Right lobe of liver (tissue), 6 donors: ENCODE measurements at regions not wholly inside any gene's neighbourhood (a gene's known extent, or its start where the extent isn't known, plus 50 kb on each side); places are given as distances from the start of the nearest gene placed in this dataset.

Experiments used
- ATAC-seq, 4 donors: fragments of 200-7000 bp; cut with Tn5 transposase; one replicate each; pipeline ENCODE4 v1.9.1; 2020; ENCODE audit warnings: mild to moderate bottlenecking in 4 of 4, moderate library complexity in 4 of 4
- DNase-seq, 3 donors: peaks; one replicate each; pipeline ENCODE4 v3.0.0-alpha.2; 2020
- H3K27ac ChIP-seq, 3 donors: fragments of 200-600 bp; one replicate each; pipeline ENCODE4 v1.8.0; 2022
- H3K27me3 ChIP-seq, 2 donors: fragments of 200-600 bp; one replicate each; pipeline ENCODE4 v1.8.0; 2022
- H3K36me3 ChIP-seq, 4 donors: fragments of 200-600 bp; sonication (generic) in 1 of 4; one replicate each; pipeline versions ENCODE4 v1.5.1 to v1.8.0; 2017 to 2022; ENCODE audit warnings: control low read depth in 1 of 4
- H3K4me1 ChIP-seq, 4 donors: fragments of 200-600 bp; sonication (generic) in 1 of 4; one replicate each; pipeline versions ENCODE4 v1.5.1 to v1.8.0; 2017 to 2022; ENCODE audit warnings: control low read depth in 1 of 4
- H3K4me3 ChIP-seq, 3 donors: fragments of 200-600 bp; one replicate each; pipeline ENCODE4 v1.8.0; 2022
- H3K9me3 ChIP-seq, 4 donors: fragments of 200-600 bp; sonication (generic) in 1 of 4; one replicate each; pipeline versions ENCODE4 v1.5.1 to v1.8.0; 2017 to 2022; ENCODE audit warnings: control low read depth in 1 of 4
- POLR2A ChIP-seq: fragments of 450-650 bp; IDR thresholded peaks from one replicate; pipeline ENCODE4 v1.6.1; 2017; ENCODE audit warnings: antibody characterized with exemption, mild to moderate bottlenecking
- WGBS: methylation state at CpG from one replicate; pipeline ENCODE4 v1.1.6; 2018; ENCODE audit warnings: low coverage, low lambda C conversion rate; ENCODE audit not compliant: insufficient coverage; ENCODE audit errors: missing lambda C conversion rate; 5-methylcytosine and 5-hydroxymethylcytosine counted together
- intact Hi-C, 2 donors: fragments of 100-400 bp; cut with DNase I; formaldehyde crosslinking; loops; one replicate each; pipeline versions ENCODE4 v1.11.2 to v1.14.1; 2022
- TF ChIP-seq, protein P1 (sequence below), 4 donors: fragments of 200-600 bp in 3 of 4; fragments of 450-650 bp in 1 of 4; IDR thresholded peaks; one replicate each; pipeline versions ENCODE4 v1.5.1 to v1.8.0; 2016 to 2022; ENCODE audit warnings: antibody characterized with exemption in 4 of 4, mild to moderate bottlenecking in 2 of 4
- donor health status: DM: no; HTN: yes; CAD: no.
- donor health status: DM: no; HTN: no; CAD: no.
- donor health status: DM: no; HTN: no; CAD: no.
- donor health status: DM: no; HTN: yes; CAD: no.
- donor health status: DM: no; HTN: yes; CAD: no.

DNA sequence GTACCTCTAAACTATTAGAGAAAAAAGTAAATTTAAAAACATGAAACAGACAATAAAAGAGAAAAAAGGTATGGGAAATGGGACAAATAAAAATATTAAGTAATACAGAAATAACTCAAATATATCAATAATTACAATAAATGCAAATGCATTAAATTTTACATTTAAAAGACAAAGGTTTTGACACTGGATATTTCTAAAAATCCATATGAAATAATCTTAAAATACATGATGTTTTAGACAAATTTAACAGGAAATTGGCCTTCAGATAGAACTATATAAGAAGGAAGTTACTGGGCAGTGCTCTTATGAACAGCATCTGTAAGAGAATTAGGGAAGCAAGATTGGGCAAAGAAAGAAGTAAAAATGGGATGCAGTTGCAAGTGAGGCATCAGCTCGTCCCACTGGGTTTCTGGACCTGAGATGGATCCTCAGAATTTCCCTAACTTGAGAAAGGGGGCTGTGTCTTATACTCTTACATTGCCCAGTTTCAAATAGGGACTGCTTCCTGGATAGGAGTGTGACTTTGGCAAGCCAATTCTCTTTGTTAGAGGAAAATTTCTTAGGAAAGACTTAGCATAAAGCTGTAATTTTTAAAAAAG, 376.7 kb downstream of the SMOC2 start:
- no peaks in the 10 kb centered on the region for H3K4me1 ChIP-seq
- H3K27me3 ChIP-seq, result no peaks in the 10 kb centered on the region
- 11% methylated on average over 1 of the region's 1 CpG for WGBS
- DNase-seq, result no peak
- no peaks in the 10 kb centered on the region for H3K9me3 ChIP-seq
- no peak overlapping the region for H3K4me3 ChIP-seq
- H3K27ac ChIP-seq, result no peak overlapping the region
- no peak for ATAC-seq
- intact Hi-C loops, result no loop called here
- TF ChIP-seq, protein P1, sequence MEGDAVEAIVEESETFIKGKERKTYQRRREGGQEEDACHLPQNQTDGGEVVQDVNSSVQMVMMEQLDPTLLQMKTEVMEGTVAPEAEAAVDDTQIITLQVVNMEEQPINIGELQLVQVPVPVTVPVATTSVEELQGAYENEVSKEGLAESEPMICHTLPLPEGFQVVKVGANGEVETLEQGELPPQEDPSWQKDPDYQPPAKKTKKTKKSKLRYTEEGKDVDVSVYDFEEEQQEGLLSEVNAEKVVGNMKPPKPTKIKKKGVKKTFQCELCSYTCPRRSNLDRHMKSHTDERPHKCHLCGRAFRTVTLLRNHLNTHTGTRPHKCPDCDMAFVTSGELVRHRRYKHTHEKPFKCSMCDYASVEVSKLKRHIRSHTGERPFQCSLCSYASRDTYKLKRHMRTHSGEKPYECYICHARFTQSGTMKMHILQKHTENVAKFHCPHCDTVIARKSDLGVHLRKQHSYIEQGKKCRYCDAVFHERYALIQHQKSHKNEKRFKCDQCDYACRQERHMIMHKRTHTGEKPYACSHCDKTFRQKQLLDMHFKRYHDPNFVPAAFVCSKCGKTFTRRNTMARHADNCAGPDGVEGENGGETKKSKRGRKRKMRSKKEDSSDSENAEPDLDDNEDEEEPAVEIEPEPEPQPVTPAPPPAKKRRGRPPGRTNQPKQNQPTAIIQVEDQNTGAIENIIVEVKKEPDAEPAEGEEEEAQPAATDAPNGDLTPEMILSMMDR (IDR thresholded peaks at IDR 0.05), result no peak
- no peak for TF ChIP-seq POLR2A
- no peaks in the 10 kb centered on the region for H3K36me3 ChIP-seq

DNA sequence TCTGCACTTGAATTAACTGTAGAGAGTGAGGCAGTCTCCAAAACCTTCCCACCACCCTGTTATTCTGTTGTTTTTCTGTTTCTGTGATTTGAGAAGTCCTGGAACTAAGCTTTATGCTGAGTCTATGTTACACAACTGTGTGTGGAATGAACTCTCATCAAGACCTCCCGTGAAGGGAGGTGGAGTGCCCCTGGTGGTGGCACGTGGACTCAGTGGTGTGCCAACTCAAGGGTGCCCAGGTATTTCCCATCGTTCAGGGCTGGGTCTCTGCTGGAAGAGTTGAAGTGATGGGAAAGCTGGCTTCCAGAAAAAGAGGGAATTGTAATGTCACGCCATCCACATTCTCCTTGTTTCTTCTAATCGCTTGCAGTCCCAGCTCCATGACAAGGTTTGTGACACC, 374.2 kb downstream of the SMOC2 start:
- no peaks in the 10 kb centered on the region for H3K4me1 ChIP-seq
- H3K36me3 ChIP-seq, result no peaks in the 10 kb centered on the region
- ATAC-seq (peak in 1 of 4 donors; percentile 26), DNase-seq (no peak)
- no peak for TF ChIP-seq POLR2A
- TF ChIP-seq, protein P1 (IDR thresholded peaks at IDR 0.05), result peak in 2 of 4 donors; percentile 15 to 24
- H3K4me3 ChIP-seq, result no peak overlapping the region
- intact Hi-C loops, result no loop called here
- H3K27ac ChIP-seq, result no peak overlapping the region
- 36% methylated on average over 5 of the region's 5 CpGs for WGBS
- no peaks in the 10 kb centered on the region for H3K27me3 ChIP-seq
- H3K9me3 ChIP-seq, result no peaks in the 10 kb centered on the region

DNA sequence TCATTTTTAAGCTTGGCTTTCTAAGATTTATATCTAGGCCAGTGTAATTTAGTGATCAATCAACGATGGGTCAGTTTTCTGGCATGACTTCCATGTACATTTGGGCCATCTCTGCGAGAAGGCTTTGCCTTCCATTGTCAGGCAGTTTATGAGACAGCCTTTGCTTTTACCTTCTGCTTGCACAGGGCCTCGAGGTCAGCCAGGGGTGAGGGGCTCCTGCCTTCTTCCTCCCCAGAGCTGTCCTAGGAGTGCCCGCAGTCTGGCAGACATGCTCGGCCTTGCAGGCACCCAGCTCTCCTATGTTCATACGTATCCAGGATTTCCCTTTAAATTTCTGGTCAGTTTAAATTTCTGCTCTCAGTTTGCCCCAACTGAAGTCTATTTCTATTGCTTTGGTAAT, 367.2 kb downstream of the SMOC2 start:
- ATAC-seq, result no peak
- 66% methylated on average over 4 of the region's 6 CpGs for WGBS
- no peak for TF ChIP-seq POLR2A
- TF ChIP-seq, protein P1 (IDR thresholded peaks at IDR 0.05), result no peak
- DNase-seq, result no peak
- Histone ChIP-seq H3K9me3 (no peaks in the 10 kb centered on the region), H3K4me3 (no peak overlapping the region), H3K27me3 (no peaks in the 10 kb centered on the region), H3K36me3 (no peaks in the 10 kb centered on the region), H3K4me1 (no peaks in the 10 kb centered on the region), H3K27ac (no peak overlapping the region)
- intact Hi-C loops, result no loop called here

DNA sequence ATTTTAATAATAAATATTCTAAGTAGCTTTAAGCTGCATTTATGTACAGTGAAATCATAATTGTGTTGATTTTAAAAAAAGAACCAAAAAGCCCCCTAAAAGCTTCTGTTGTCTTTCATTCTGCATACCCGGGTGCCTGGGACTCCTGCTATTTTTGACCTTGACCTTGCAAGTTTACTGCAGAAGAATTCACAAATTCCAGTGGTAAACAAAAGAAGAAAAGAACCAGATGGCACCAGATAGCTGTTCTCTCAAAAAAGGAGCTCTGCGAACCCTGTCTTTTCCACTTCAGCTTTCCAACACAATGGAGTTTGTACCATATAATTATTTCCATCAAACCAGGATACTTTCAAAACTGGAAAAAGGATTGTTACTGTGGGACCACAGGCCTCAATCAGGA, 363.3 kb downstream of the SMOC2 start:
- H3K9me3 ChIP-seq, result no peaks in the 10 kb centered on the region
- DNase-seq, result no peak
- 40% methylated on average over 2 of the region's 2 CpGs for WGBS
- H3K36me3 ChIP-seq, result no peaks in the 10 kb centered on the region
- no peak overlapping the region for H3K4me3 ChIP-seq
- no peaks in the 10 kb centered on the region for H3K4me1 ChIP-seq
- no peak for ATAC-seq
- no peaks in the 10 kb centered on the region for H3K27me3 ChIP-seq
- no peak for TF ChIP-seq POLR2A
- TF ChIP-seq, protein P1 (IDR thresholded peaks at IDR 0.05), result no peak
- no peak overlapping the region for H3K27ac ChIP-seq
- intact Hi-C loops, result no loop called here

DNA sequence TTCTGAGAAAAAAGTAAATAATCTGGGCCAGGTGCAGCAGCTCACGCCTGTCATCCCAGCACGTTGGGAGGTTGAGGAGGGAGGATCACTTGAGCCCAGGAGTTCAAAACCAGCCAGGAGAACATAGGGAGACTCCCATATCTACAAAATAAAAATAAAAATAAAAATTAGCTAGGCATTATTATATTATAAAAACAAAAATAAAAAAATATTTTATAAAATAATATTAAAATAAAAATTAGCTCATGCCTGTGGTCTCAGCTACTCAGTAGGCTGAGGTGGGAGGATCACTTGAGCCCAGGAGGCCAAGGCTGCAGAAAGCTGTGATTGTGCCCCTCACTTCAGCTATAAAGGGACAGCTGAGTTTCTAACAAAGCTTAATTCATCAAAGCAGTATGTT, 362.9 kb downstream of the SMOC2 start:
- TF ChIP-seq, protein P1 (IDR thresholded peaks at IDR 0.05), result no peak
- TF ChIP-seq POLR2A, result no peak
- Histone ChIP-seq H3K4me1 (no peaks in the 10 kb centered on the region), H3K4me3 (no peak overlapping the region), H3K27me3 (no peaks in the 10 kb centered on the region), H3K27ac (no peak overlapping the region), H3K36me3 (no peaks in the 10 kb centered on the region), H3K9me3 (no peaks in the 10 kb centered on the region)
- no peak for DNase-seq
- ATAC-seq, result no peak
- intact Hi-C loops, result no loop called here
- WGBS, result 65% methylated on average over 2 of the region's 2 CpGs
